ENCODE measurements at regions not wholly inside any gene's neighbourhood (a gene's known extent, or its start where the extent isn't known, plus 50 kb on each side); places are given as distances from the start of the nearest gene placed in this dataset.

- TF ChIP-seq CEBPB (IDR thresholded peaks at IDR 0.05; ENCODE audit: low read depth, low read length), result no peak
- TF ChIP-seq ASH2L (IDR thresholded peaks at IDR 0.05; ENCODE audit: low read length), result no peak
- TF ChIP-seq FOSL1 (IDR thresholded peaks at IDR 0.05; ENCODE audit: insufficient read depth, low read depth, low read length), result no peak
- TF ChIP-seq SP1 (IDR thresholded peaks at IDR 0.05; ENCODE audit: low read depth, low read length), result no peak
- TF ChIP-seq SUZ12 (IDR thresholded peaks at IDR 0.05; ENCODE audit: low read length), result no peak
Measured at GRCh38 chr2:64203131-64203857, 59.1 kb upstream of the PELI1 start (continued).

All from H1 (cell line).